Stimulated activated naive CD8-positive, alpha-beta T cell treated with anti-CD3 and anti-CD28 coated beads, Interleukin-15, amount 100 ng/mL, for 72 hours (primary cell): ENCODE measurements at regions not wholly inside any gene's neighbourhood (a gene's known extent, or its start where the extent isn't known, plus 50 kb on each side); places are given as distances from the start of the nearest gene placed in this dataset.

Experiments
- ATAC-seq: fragments of 150-1000 bp; cut with Tn5 transposase; 2 replicates; pipeline ENCODE4 v1.10.0; 2021; ENCODE audit warnings: mild to moderate bottlenecking, moderate library complexity
- DNase-seq, 2 donors: peaks; one replicate each; pipeline ENCODE4 v3.0.0; 2021 to 2022
- H3K27ac Mint-ChIP-seq, 2 donors: one replicate each; pipeline ENCODE4 v1.8.0; 2022; ENCODE audit warnings: mild to moderate bottlenecking in 2 of 2, mixed read lengths in 2 of 2, moderate library complexity in 2 of 2
- H3K27me3 Mint-ChIP-seq: one replicate; pipeline ENCODE4 v1.8.0; 2022; ENCODE audit warnings: mixed read lengths
- H3K4me1 Mint-ChIP-seq: one replicate; pipeline ENCODE4 v1.8.0; 2022; ENCODE audit warnings: mild to moderate bottlenecking, mixed read lengths
- H3K4me3 Mint-ChIP-seq, 2 donors: one replicate each; pipeline ENCODE4 v1.8.0; 2022; ENCODE audit warnings: mild to moderate bottlenecking in 2 of 2, mixed read lengths in 2 of 2, moderate library complexity in 1 of 2
- H3K9me3 Mint-ChIP-seq, 2 donors: one replicate each; pipeline ENCODE4 v1.8.0; 2022; ENCODE audit warnings: mixed read lengths in 2 of 2

DNA sequence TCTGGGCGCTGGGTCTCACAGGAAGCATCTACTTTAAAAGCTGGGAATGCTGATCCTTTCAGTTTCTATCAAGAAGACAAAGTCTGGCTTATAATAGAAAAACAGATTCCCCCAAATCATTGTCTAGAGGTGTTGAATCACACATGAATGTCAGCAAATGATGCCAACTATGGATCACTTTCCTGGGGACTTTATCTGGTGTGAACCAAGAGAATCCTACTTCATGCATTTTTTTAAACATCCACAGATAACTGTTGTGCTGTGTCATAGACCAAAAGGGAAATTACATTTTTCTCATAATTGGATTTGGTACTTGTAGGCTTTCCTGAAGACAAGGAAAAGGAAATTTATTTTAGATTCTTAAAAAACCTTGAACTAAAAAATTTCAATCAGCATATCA is 132.7 kb downstream of the CD47 start:
- H3K4me1 Mint-ChIP-seq, result peaks cover 32% of the 10 kb centered on the region
- no peaks in the 10 kb centered on the region for H3K27me3 Mint-ChIP-seq
- no peak overlapping the region for H3K27ac Mint-ChIP-seq
- DNase-seq (no peak), ATAC-seq (no peak)
- peaks cover 0 to 6% of the 10 kb centered on the region in 2 donors for H3K9me3 Mint-ChIP-seq
- no peak overlapping the region for H3K4me3 Mint-ChIP-seq

DNA sequence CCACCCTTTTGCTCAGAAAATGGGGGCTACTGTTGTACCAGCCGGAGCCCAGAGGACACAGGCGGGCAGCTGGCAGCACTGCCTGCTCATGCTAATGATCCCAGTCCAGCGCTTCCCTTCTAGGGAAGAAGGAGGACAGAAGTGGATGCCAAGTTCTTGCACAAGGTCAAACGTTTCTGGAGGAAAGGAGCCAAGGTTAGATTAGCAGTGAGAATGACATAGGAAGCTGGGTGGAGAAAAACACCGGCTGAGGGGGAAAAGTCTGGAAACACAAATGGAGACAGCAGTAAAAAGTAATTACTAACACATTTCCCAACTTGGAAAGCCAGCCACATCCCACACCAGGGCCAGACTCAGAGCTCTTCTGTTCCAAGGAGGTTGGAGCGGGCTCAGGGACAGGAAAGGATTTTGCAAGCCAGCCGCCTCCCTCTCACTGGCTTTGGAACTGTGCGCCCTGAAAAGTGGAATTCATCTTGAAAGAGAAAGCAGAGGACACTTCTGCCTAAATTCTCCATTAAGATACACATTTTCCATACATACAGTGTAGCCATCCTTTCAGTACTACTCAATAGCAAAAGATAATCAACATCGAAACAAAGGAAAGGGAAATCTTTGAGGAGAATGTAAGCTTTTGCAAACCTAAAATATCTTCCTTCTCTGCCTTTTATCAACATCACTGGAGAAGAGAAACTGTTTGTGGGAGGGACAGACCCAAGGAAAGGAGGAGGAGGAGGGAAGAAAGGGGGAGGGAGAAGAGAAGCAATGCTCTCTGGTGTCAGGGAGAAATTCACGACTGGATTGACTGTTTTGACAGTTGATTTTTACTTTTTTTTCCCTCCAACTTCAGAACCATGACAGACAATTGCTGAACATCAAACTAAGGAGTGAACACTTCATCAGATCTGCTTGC is 133.6 kb downstream of the CD47 start:
- peaks cover 0 to 6% of the 10 kb centered on the region in 2 donors for H3K9me3 Mint-ChIP-seq

DNA sequence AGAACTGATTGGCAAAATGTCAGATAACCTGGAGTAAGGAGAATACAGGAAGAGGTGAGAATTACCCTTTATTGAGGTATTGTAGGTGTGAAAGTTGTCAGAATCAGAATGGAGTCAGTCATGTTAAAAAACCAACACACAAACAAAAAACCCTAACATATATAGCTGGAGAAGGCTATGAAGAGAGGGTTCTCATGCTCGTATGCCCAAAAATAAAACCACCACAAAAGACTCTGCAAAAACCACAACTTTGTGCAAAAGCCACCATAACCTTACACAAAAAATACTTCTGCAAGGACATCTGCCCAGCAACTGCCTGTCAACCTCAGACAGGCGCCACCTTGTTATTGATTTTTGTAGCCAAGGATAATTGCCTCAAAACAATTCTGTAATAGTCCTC is 136.0 kb downstream of the CD47 start:
- peak; percentile 46 for ATAC-seq
- Mint-ChIP-seq H3K4me1 (peaks cover 33% of the 10 kb centered on the region), H3K4me3 (no peak overlapping the region), H3K27ac (no peak overlapping the region), H3K9me3 (peaks cover 0 to 4% of the 10 kb centered on the region in 2 donors), H3K27me3 (no peaks in the 10 kb centered on the region)
- no peak for DNase-seq

More for the DNA sequence above, 133.6 kb downstream of the CD47 start:
- Mint-ChIP-seq H3K27me3 (no peaks in the 10 kb centered on the region), H3K27ac (peak overlapping the region in 1 of 2 donors; percentile 72), H3K4me3 (no peak overlapping the region), H3K4me1 (peaks cover 33% of the 10 kb centered on the region)
- DNase-seq (no peak), ATAC-seq (no peak)

DNA sequence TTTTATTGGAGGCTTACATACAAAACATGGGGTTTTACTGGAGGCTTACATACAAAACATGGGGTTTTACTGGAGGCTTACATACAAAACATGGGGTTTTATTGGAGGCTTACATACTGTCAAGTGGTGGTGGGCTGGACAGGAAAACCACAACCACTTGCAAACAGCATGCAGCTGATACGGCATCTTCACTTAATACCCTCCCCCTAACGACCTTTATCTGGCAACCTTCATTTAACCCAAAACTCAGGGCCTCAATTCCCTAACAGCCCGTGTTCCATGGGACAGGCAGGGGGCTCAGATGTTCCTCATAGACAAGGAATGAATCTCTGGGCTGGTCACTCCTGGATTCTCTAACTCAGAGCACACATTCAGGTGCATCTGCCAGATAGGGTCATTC is 137.1 kb downstream of the CD47 start:
- Mint-ChIP-seq H3K27ac (no peak overlapping the region), H3K9me3 (no peaks in the 10 kb centered on the region), H3K27me3 (no peaks in the 10 kb centered on the region), H3K4me1 (peaks cover 33% of the 10 kb centered on the region), H3K4me3 (peak overlapping the region in 1 of 2 donors; percentile 6)
- DNase-seq (no peak), ATAC-seq (no peak)

DNA sequence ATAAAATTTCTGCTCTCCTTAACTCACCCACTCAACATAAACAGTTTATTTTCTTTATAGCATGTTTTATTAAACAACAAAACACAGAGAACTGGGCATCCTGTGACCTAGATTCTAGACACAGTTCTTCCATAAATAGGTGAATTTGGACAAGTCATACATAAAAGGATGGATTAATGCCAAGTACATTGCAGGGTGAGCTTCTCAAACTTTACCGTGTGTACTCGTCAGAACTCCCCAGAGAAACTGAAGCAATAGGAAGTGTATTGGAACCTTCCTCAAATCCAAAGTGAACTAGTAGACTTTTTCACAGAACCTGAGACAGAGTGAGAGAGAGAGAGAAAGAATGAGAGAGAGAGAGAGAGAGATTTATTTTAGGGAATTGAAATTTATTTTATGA is 139.7 kb downstream of the CD47 start:
- Mint-ChIP-seq H3K9me3 (peaks cover 0 to 4% of the 10 kb centered on the region in 2 donors), H3K4me3 (no peak overlapping the region), H3K4me1 (peaks cover 24% of the 10 kb centered on the region), H3K27ac (no peak overlapping the region), H3K27me3 (no peaks in the 10 kb centered on the region)
- ATAC-seq, result no peak
- DNase-seq, result no peak

DNA sequence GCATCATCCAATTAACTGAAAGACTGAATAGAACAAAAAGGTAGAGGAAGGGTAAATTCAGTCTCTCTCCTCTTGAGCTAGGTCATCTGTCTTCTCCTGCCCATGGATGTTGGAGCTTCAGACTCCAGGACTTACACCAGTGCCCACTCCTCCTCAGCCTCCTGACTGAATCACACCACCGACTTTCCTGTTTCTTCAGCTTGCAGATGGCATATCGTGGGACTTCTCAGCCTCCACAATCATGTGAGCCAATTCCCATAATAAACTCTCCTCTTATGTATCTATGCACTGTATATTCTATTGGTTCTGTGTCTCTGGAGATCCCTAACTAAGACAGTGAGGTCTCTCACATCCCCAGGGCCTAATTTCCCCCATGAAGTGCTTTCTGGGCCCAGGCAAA is 140.4 kb downstream of the CD47 start:
- no peak overlapping the region for H3K27ac Mint-ChIP-seq
- ATAC-seq, result no peak

DNA sequence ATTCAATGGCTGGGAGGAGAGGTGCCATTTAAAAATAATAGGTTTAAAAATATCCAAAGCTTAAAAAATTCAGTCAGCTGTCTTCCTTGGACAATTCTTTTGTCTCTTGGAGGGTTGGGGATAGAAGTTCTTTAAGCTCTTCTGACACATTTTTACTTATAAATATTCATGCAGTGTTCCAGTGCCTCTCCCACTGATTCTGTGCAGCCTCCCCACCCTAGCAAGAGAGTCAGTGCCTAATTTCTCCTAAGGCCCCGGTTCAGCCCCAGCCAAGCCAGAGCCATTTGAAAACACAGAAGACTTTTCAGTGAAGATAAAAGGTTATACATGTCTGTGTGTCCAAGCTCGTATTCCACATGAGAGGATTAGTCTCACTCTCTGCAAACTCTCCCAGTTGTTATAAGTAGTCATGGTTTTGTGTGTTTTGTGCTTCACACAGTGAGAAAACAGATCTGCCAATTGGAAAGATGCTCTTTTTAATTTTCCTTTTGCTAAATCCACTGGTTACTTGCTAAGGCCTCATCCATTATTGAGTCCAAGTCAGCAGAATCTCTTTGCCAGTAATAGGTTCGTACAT is 141.3 kb downstream of the CD47 start:
- peaks cover 0 to 5% of the 10 kb centered on the region in 2 donors for H3K9me3 Mint-ChIP-seq
- DNase-seq (no peak), ATAC-seq (no peak)
- no peaks in the 10 kb centered on the region for H3K27me3 Mint-ChIP-seq
- no peak overlapping the region for H3K27ac Mint-ChIP-seq
- H3K4me1 Mint-ChIP-seq, result peaks cover 14% of the 10 kb centered on the region
- H3K4me3 Mint-ChIP-seq, result no peak overlapping the region

More for the DNA sequence above, 140.4 kb downstream of the CD47 start:
- DNase-seq, result no peak
- Mint-ChIP-seq H3K4me3 (no peak overlapping the region), H3K4me1 (peaks cover 23% of the 10 kb centered on the region), H3K9me3 (peaks cover 0 to 5% of the 10 kb centered on the region in 2 donors), H3K27me3 (no peaks in the 10 kb centered on the region)

DNA sequence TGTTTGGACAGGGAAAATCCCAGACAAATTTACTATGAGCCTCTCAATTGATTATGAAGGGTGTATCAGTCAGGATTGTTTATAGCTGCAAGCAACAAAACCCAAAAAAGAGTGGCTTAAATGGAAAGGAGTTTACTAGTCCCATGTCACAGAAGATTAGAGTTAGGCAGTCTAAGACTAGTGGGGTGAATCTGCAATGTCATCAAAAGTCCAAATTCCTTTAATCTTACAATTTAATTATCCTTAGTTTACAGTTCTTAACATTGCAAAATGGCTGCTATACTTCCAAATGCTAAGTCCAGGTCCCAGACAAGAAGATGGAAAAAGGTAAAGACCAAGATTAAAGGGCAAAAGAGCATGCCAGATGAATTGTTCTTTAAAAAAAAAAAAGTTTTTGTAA is 143.6 kb downstream of the CD47 start:
- H3K27me3 Mint-ChIP-seq, result no peaks in the 10 kb centered on the region
- DNase-seq (no peak), ATAC-seq (no peak)
- H3K27ac Mint-ChIP-seq, result no peak overlapping the region
- H3K9me3 Mint-ChIP-seq, result peaks cover 0 to 5% of the 10 kb centered on the region in 2 donors
- peaks cover 17% of the 10 kb centered on the region for H3K4me1 Mint-ChIP-seq
- no peak overlapping the region for H3K4me3 Mint-ChIP-seq

DNA sequence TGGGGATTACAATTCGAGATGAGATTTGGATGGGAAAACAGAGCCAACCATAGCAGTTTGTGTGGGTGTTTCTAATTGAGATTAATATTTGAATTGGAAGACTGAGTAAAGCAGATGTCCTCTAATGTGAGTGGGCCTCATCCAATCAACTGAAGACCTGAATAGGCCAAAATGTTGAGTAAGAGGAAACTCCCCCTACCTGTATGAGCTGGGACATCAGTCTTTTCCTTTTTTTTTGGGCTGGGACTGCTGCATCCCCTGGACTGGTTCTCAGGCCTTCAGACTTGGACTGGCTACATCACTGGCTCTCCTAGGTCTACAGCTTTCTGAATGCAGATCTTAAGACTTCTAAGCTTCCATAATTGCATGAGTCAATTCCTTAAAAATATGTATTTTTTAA is 144.1 kb downstream of the CD47 start:
- no peak overlapping the region for H3K27ac Mint-ChIP-seq
- ATAC-seq (no peak), DNase-seq (no peak)
- H3K4me3 Mint-ChIP-seq, result no peak overlapping the region
- H3K9me3 Mint-ChIP-seq, result peaks cover 0 to 5% of the 10 kb centered on the region in 2 donors
- H3K27me3 Mint-ChIP-seq, result no peaks in the 10 kb centered on the region
- peaks cover 22% of the 10 kb centered on the region for H3K4me1 Mint-ChIP-seq

DNA sequence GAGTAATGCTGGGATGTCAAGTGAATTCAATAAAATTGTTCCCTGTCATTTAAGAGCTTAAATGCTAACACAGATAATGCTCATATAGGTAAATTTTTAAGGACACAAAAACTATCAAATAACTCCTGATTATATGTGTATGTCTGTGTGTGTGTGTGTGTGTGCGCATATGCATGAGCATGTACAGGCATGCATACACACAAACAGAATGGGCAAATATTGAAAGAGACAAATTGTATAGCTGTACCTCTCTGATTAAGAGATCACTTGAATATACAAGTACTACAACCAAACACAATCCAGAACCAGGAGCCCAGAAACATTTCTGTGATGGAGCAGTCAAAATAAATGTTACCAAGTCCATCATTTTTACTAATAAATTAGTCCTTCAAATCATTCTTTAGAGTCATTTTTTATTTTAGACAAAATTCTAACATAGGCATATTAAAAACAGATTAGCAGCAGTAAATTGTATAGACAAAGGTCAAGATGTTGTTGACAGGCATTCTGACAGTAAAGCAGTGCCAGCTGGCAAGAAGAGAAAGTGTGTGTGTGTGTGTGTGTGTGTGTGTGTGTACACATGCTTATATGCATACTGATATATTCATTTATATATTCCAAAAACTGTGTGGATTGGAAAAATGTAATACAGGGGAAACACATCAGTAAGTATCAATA is 145.3 kb downstream of the CD47 start:
- peaks cover 0 to 5% of the 10 kb centered on the region in 2 donors for H3K9me3 Mint-ChIP-seq
- ATAC-seq (no peak), DNase-seq (no peak)
- peaks cover 26% of the 10 kb centered on the region for H3K4me1 Mint-ChIP-seq
- H3K4me3 Mint-ChIP-seq, result no peak overlapping the region
- H3K27me3 Mint-ChIP-seq, result no peaks in the 10 kb centered on the region
- H3K27ac Mint-ChIP-seq, result no peak overlapping the region

DNA sequence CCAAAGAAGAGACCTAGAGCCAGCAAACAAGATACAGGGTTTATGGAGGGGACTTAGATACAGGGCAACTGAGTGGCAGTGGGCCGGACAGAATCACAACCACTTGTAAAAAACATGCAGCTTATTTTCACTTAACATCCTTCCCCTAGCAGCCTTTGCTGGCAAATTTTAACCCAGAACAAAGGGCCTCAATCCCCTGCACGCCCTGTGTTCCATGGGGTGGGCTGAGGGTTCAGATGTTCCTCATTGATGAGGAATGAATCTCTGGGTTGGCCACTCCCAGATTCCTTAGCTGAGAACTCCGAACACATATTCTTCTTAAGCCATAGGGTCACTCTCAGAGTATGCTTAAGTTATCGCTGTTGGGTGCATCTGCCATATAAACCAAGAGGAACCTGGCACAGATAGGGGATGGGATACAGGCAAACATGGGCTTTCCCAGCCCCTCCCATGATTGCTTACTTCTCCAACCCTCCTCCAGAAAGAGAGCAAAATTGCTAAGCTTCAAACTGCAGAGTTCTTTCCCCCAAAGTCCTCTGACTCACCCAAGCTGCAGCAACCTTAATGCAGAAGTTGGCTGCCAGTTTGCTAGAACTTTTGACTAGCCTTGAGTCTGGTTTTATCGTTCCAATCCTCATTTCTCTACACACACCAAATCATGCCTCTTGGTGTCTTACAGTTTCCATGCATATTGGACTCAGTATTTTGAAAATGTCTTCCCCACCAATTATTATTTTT is 146.9 kb downstream of the CD47 start:
- Mint-ChIP-seq H3K27me3 (no peaks in the 10 kb centered on the region), H3K27ac (no peak overlapping the region), H3K4me1 (peaks cover 26% of the 10 kb centered on the region), H3K4me3 (no peak overlapping the region), H3K9me3 (peaks cover 0 to 5% of the 10 kb centered on the region in 2 donors)
- no peak for ATAC-seq
- DNase-seq, result no peak

DNA sequence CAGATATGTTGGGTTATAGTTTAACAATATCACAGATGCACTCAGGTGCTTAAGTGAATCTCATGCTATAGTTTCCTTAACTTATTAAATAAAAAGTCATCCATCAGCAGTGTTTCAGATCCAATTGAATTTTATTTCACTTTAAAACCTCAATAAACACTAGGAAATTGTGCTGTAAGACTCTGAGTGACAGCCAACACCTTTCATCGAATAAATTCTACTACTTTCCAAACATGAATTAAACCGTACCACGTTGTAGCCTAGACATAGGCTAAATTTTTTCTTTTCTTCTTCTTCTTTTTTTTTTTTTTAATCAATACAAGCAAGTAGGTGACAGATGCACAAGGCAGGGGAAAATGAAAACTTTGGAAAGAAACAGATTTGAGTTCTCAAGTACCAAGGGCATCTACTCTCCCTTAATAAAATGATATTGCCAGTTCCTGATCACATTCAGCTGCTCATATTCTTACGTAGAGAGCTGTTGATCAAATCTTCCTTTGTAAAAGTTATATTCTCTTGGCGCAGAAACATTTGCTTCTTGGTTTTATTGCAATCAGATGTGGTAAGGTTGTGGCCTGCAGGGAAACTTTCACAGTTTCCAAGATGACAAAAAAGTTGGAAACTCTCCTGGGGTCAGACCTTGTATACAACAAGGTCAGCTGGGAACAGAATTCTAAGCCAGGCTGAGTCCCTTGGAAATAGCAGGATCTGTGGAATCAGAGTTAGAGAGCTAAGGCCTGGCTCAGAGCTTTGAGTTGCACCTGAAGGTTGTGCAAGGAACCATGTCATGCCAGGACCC is 147.7 kb downstream of the CD47 start:
- ATAC-seq, result no peak
- no peak for DNase-seq
- peaks cover 26% of the 10 kb centered on the region for H3K4me1 Mint-ChIP-seq
- H3K27ac Mint-ChIP-seq, result no peak overlapping the region
- no peaks in the 10 kb centered on the region for H3K27me3 Mint-ChIP-seq
- H3K9me3 Mint-ChIP-seq, result peaks cover 0 to 5% of the 10 kb centered on the region in 2 donors
- peak overlapping the region in 1 of 2 donors; percentile 24 for H3K4me3 Mint-ChIP-seq

DNA sequence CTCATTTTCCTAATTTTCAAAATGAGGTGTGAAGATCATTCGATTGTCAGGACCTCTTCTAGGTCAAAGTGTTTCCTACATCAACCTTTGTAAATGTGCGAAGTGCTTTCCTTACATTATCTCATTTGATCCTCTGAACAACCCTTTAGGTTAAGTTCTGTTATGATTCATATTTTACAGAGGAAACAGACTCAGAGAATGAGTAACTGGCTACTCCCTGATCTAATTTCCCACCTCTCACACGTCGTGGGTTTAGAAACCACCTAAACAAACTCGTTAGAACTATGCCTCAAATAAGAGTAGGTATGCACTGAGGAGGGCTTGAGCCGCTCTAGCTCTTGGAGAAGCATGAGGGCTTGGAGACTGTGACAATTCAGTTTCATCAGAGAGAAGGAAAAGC is 148.6 kb downstream of the CD47 start:
- Mint-ChIP-seq H3K9me3 (peaks cover 0 to 5% of the 10 kb centered on the region in 2 donors), H3K4me1 (peaks cover 26% of the 10 kb centered on the region), H3K4me3 (peak overlapping the region in 1 of 2 donors; percentile 12), H3K27me3 (no peaks in the 10 kb centered on the region), H3K27ac (peak overlapping the region in 1 of 2 donors; percentile 42)
- peak; percentile 100 for ATAC-seq
- DNase-seq, result peak; percentile 24 to 53

DNA sequence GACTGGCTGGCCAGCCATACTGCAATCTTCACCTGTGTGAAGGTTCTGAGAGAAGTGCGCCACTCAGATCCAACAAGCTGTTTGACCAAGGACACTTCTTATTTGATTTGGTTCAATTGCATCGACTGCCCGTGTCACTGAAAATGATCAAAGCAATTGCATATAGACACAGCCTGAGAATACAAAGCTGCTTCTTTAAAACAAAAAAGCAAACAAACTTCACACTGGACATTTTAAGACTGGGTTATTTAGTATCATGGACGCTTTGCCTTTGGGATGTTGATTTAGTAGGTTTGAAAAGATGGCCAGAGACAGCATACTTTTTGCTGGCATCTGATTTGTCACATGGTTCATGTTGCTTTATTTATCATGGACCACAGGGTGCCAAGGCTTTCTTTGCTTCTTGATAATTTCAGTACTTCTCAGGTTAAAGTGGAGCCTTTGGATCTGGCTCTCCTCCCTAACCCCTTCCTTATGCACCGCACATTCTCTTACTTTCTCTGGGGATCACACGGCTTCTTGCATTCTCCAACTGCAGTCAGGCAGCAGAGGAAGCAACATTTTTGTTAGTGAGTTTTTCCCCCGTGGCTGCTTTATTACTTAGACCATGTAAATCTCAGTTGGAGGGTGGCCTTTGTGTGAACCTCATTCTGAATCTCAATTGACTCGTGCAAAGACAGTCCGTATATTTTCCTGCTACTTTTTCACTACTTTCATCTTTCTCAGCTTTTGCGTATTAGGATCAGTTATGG is 151.0 kb downstream of the CD47 start:
- no peak overlapping the region for H3K27ac Mint-ChIP-seq
- no peak for ATAC-seq

More for the DNA sequence above, 151.0 kb downstream of the CD47 start:
- no peak for DNase-seq
- Mint-ChIP-seq H3K4me3 (no peak overlapping the region), H3K9me3 (peaks cover 0 to 1% of the 10 kb centered on the region in 2 donors), H3K4me1 (peaks cover 26% of the 10 kb centered on the region), H3K27me3 (peaks cover 8% of the 10 kb centered on the region)
